Activated naive CD4-positive, alpha-beta T cell treated with anti-CD3 and anti-CD28 coated beads for 36 hours (primary cell): ENCODE measurements at regions not wholly inside any gene's neighbourhood (a gene's known extent, or its start where the extent isn't known, plus 50 kb on each side); places are given as distances from the start of the nearest gene placed in this dataset.

Experiments used
- CTCF ChIA-PET: fragments of 350-600 bp; sonication (Branson Sonifier 250); formaldehyde crosslinking; loops from one replicate; lab custom pipeline; 2021; ENCODE audit warnings: antibody characterized with exemption; lab: Charles Lee
- DNase-seq: peaks from one replicate; pipeline ENCODE4 v3.0.0-alpha.2; 2020
- H3K27ac Mint-ChIP-seq: one replicate; pipeline ENCODE4 v1.8.0; 2021; ENCODE audit warnings: mild to moderate bottlenecking, mixed read lengths
- H3K27me3 Mint-ChIP-seq: one replicate; pipeline ENCODE4 v1.8.0; 2021; ENCODE audit warnings: low read depth, mixed read lengths
- H3K36me3 Mint-ChIP-seq: one replicate; pipeline ENCODE4 v1.8.0; 2021; ENCODE audit warnings: low read depth, mixed read lengths
- H3K4me1 Mint-ChIP-seq: one replicate; pipeline ENCODE4 v1.8.0; 2021; ENCODE audit warnings: low read depth, mixed read lengths
- H3K4me3 Mint-ChIP-seq: one replicate; pipeline ENCODE4 v1.8.0; 2021; ENCODE audit warnings: mild to moderate bottlenecking, moderate library complexity, mixed read lengths
- H3K9me3 Mint-ChIP-seq: one replicate; pipeline ENCODE4 v1.8.0; 2021; ENCODE audit warnings: mixed read lengths
- intact Hi-C: fragments of 100-400 bp; cut with micrococcal nuclease; formaldehyde crosslinking; loops from one replicate; pipeline ENCODE4 v1.15.1; 2023

- DNase-seq, result no peak
- Mint-ChIP-seq H3K9me3 (no peaks in the 10 kb centered on the region), H3K27me3 (peaks cover 13% of the 10 kb centered on the region), H3K4me1 (no peaks in the 10 kb centered on the region), H3K27ac (no peak overlapping the region), H3K4me3 (no peak overlapping the region), H3K36me3 (no peaks in the 10 kb centered on the region)
- intact Hi-C loops, result no loop called here
- CTCF ChIA-PET, result no interaction called here
Observed at GRCh38 chr1:147472489-147472888, 68.8 kb upstream of the BCL9 start.

- intact Hi-C loops, result no loop called here
- Mint-ChIP-seq H3K9me3 (no peaks in the 10 kb centered on the region), H3K27me3 (peaks cover 10% of the 10 kb centered on the region), H3K4me1 (no peaks in the 10 kb centered on the region), H3K36me3 (no peaks in the 10 kb centered on the region), H3K27ac (no peak overlapping the region), H3K4me3 (no peak overlapping the region)
- DNase-seq, result no peak
- CTCF ChIA-PET, result no interaction called here
Observed at GRCh38 chr1:147472966-147473732, 68.2 kb upstream of the BCL9 start.

GRCh38 chr1:147473733-147474049, 67.6 kb upstream of the BCL9 start:
- intact Hi-C loops, result no loop called here
- no peaks in the 10 kb centered on the region for H3K36me3 Mint-ChIP-seq
- no peak overlapping the region for H3K4me3 Mint-ChIP-seq
- H3K27ac Mint-ChIP-seq, result no peak overlapping the region
- no peaks in the 10 kb centered on the region for H3K9me3 Mint-ChIP-seq
- H3K4me1 Mint-ChIP-seq, result no peaks in the 10 kb centered on the region
- no peak for DNase-seq
- CTCF ChIA-PET, result interaction anchor here (0.9 kb wide), 1 partner anchor 417 kb away, joined by 3 read pairs; no protein-coding TSS in a partner anchor
- H3K27me3 Mint-ChIP-seq, result peaks cover 10% of the 10 kb centered on the region

- no peak for DNase-seq
- no peaks in the 10 kb centered on the region for H3K9me3 Mint-ChIP-seq
- H3K4me1 Mint-ChIP-seq, result no peaks in the 10 kb centered on the region
- intact Hi-C loops, result no loop called here
- no peaks in the 10 kb centered on the region for H3K36me3 Mint-ChIP-seq
- no peak overlapping the region for H3K27ac Mint-ChIP-seq
- CTCF ChIA-PET, result interaction anchor here (1.1 kb wide), 1 partner anchor 11 kb away, joined by 3 read pairs; no protein-coding TSS in a partner anchor
- peaks cover 10% of the 10 kb centered on the region for H3K27me3 Mint-ChIP-seq
- H3K4me3 Mint-ChIP-seq, result no peak overlapping the region
Observed at GRCh38 chr1:147475488-147475887, 65.8 kb upstream of the BCL9 start.

- intact Hi-C loops, result no loop called here
Observed at GRCh38 chr1:147478521-147478920, 62.8 kb upstream of the BCL9 start.

GRCh38 chr1:147479864-147480564, 61.3 kb upstream of the BCL9 start:
- no peak for DNase-seq
- H3K4me1 Mint-ChIP-seq, result no peaks in the 10 kb centered on the region
- H3K27ac Mint-ChIP-seq, result no peak overlapping the region
- no peaks in the 10 kb centered on the region for H3K36me3 Mint-ChIP-seq
- CTCF ChIA-PET, result no interaction called here
- H3K4me3 Mint-ChIP-seq, result no peak overlapping the region
- H3K27me3 Mint-ChIP-seq, result peaks cover 2% of the 10 kb centered on the region
- H3K9me3 Mint-ChIP-seq, result no peaks in the 10 kb centered on the region
- intact Hi-C loops, result no loop called here

More at GRCh38 chr1:147478521-147478920, 62.8 kb upstream of the BCL9 start:
- Mint-ChIP-seq H3K4me3 (no peak overlapping the region), H3K27ac (no peak overlapping the region), H3K9me3 (no peaks in the 10 kb centered on the region), H3K36me3 (no peaks in the 10 kb centered on the region), H3K4me1 (no peaks in the 10 kb centered on the region), H3K27me3 (peaks cover 2% of the 10 kb centered on the region)
- no peak for DNase-seq
- CTCF ChIA-PET, result no interaction called here

GRCh38 chr1:147480565-147480935, 60.8 kb upstream of the BCL9 start:
- Mint-ChIP-seq H3K4me3 (no peak overlapping the region), H3K9me3 (no peaks in the 10 kb centered on the region), H3K27ac (no peak overlapping the region), H3K27me3 (peaks cover 2% of the 10 kb centered on the region), H3K4me1 (no peaks in the 10 kb centered on the region), H3K36me3 (no peaks in the 10 kb centered on the region)
- DNase-seq, result no peak
- intact Hi-C loops, result no loop called here
- CTCF ChIA-PET, result no interaction called here

GRCh38 chr1:147486876-147487656, 54.2 kb upstream of the BCL9 start:
- CTCF ChIA-PET, result interaction anchor here (0.8 kb wide), 1 partner anchor 129 kb away, joined by 3 read pairs; no protein-coding TSS in a partner anchor
- no peaks in the 10 kb centered on the region for H3K9me3 Mint-ChIP-seq
- no peak overlapping the region for H3K27ac Mint-ChIP-seq

GRCh38 chr1:147491098-147491497, 50.2 kb upstream of the BCL9 start:
- no peak for DNase-seq
- intact Hi-C loops, result loop anchor here (10.0 kb wide), 1 partner anchor 216 kb away; no protein-coding TSS in a partner anchor
- Mint-ChIP-seq H3K4me1 (no peaks in the 10 kb centered on the region), H3K9me3 (no peaks in the 10 kb centered on the region), H3K27me3 (no peaks in the 10 kb centered on the region), H3K4me3 (no peak overlapping the region), H3K36me3 (no peaks in the 10 kb centered on the region), H3K27ac (no peak overlapping the region)
- CTCF ChIA-PET, result interaction anchor here (1.2 kb wide), 1 partner anchor 400 kb away, joined by 3 read pairs; no protein-coding TSS in a partner anchor

More at GRCh38 chr1:147486876-147487656, 54.2 kb upstream of the BCL9 start:
- H3K36me3 Mint-ChIP-seq, result no peaks in the 10 kb centered on the region
- no peaks in the 10 kb centered on the region for H3K27me3 Mint-ChIP-seq
- DNase-seq, result no peak
- intact Hi-C loops, result no loop called here
- H3K4me1 Mint-ChIP-seq, result no peaks in the 10 kb centered on the region
- no peak overlapping the region for H3K4me3 Mint-ChIP-seq
